Fibroblast of peridontal ligament (primary cell): ENCODE measurements at regions not wholly inside any gene's neighbourhood (a gene's known extent, or its start where the extent isn't known, plus 50 kb on each side); places are given as distances from the start of the nearest gene placed in this dataset.

Experiments used
- DNase-seq: peaks from one replicate; pipeline ENCODE4 v3.0.0-alpha.2; 2010; ENCODE audit errors: extremely low read depth

DNA sequence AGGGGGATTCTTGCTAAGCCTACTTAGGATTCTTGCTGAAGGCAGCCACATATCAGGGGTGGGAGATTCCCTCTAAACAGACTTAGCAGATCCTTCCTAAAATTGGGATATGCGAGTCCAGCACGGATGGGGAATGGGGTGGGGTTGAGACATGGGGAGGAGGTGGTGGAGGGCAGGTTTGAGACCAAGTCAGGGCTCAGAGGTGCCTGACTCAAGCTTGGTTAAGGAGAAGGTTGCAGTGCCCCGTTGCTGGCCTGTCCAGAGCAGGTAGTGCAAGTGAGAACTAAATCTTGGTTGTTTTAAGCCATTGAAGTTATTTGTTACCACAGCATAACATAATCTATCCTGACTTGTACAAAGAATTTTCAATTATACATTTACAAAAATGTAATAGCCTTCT lies 359.7 kb downstream of the AACS start:
- no peak for DNase-seq

DNA sequence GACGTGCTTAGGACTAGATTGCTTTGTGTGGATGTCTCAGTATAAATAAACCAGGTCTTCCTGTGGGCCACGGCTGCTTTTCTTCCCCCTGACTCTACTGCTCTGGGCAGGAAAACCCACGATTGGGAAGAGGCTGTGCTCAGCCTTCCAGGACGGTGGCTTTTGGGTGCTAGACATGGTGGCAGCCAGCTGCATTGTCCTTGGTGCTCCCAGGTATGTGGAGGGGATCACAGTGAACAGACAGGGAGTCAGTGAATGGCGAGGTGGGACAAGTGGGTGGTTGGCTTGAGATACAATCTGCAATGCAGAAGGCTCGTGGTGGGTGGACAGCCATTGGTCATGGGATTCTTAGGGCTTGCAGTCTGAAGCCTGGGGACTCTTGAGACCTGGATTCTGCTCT lies 366.3 kb downstream of the AACS start:
- DNase-seq: no peak

DNA sequence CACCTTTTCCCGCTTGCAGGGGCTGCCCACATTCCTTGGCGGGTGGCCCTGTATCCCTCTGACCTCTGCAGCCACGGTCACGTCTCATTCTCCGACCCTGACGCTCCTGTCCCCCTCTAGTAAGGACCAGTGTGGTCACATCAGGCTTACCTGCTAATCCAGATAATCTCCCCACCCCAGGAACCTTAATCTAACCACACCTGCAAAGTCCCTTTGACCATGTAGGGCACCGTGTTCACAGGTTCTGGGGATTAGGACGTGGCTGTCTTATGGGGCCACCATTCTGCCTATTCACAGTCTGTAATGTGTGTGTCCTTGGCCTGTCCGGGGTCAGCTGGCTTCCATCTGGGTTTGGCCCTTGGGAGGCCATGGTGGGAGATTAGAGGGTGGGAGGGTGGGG lies 368.9 kb downstream of the AACS start:
- DNase-seq: no peak

DNA sequence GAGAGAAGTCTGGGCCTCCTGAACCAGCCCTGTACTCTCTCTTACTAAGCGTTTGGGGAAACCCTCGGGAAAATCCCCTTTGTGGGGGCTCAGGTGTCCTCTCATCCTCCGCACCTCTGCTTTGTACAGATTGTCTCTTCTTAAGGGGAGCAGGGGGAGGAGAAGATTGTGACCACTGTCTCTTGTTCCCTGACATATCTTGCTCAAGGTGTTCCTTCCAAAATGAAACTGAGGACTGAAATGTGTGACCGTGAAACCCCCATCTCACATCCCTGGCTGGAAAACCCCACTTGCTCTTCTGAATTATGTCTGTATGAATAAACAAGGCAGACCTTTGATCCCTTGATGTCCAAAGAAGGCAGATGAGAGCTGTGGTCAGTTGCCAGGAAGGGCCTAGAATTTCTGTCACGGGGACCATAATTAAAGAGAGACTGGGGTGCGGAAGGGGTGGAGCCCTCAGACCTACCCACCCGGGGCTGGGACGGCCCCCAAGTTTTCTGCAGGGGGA lies 369.8 kb downstream of the AACS start:
- DNase-seq: no peak

DNA sequence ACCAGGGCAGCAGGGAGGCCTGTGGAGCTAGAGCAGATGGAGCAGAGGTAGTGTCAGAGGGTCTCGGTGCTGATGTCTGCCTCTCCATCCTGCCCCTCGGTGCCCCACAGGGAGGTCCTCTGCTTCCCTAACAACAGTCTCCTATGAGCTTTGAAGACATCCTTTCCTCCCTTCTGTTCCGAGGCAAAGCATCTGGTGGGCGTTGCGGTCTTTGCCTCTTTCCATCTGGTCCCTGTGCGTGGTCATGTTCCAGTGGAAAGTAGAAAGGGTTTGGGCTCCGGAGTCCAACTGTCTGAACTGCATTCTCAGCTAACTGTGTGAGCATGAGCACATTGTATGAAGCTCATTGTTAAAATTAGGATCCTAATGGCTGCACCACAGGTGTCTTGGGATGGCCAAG lies 370.6 kb downstream of the AACS start:
- DNase-seq: no peak

DNA sequence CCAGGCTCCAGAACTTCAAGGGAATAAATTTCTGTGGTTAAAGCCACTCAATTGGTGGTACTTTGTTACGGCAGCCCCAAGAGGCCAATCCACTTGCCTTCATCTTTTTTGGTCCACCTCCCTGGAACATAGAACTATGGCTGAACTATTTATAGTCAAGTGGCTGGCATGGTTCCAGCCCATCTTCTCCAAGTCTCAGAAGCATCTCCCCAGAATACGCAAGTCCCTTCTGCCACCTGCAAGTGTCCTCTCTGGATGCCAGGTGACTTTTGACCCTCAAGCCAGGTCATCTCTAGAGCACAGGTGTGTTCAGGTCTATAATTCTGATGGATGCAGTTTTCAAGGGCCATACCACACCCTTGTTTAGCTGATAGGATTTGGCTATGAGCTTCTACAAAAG lies 371.5 kb downstream of the AACS start:
- DNase-seq: no peak

DNA sequence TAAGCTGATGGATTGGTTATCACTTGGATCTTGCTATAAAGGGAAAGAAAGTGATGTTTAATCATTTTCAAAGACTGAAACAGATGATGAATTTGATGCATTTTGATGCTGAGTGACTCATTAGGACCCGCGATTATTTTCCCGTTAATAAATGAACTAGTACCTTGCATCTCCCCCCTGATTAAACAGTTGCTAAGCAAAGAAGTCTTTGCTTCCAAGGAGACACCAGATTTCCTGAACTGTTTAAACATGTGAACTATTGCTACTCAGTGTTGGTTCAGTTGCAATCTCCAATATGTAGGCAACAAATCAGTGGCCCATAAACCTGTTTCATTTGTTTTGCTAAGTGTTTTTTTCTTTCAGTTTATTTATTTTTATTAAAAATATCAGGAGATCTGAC lies 375.2 kb downstream of the AACS start:
- no peak for DNase-seq

DNA sequence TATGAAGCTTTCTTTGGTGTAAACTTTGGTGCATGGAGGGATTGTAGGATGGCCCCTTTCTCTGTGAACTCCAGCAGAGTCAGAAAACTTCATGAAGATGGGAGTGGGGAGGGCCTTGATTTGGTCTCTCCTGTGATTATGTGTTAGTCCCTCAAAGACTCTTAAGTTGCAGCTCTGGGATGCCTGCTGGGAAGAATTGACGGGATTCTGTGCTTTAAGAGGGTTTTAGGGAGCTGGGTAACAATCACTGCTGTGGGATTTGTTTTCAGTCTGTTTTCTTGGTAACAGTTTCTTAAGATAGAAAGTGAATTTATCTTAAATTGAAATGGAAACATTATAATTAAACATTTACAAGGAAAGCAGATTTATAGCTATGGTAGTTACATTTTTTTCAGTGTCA lies 378.1 kb downstream of the AACS start:
- no peak for DNase-seq

GRCh38 chr12:125451408-125451807 lies 386.2 kb downstream of the AACS start:
- no peak for DNase-seq

GRCh38 chr12:125453751-125454150 lies 388.5 kb downstream of the AACS start:
- no peak for DNase-seq

DNA sequence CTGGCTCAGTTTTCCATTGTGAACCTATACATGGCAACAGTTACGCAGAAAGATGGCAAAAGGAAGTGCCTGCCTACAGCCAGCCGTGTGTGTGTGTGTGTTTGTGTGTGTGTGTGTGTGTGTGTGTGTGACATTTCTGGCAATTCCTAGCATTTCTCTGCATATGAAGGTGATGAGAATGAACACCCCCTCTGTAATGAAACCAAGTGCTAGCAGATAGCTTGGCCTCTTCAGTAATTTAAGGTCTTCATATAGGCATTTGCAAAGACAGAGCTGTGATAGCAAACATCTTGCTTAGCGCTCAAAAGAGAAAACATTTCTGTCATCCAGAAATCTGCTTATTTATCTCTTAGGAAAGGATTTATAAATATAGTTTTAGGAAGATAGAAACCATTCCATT lies 389.1 kb downstream of the AACS start:
- no peak for DNase-seq

DNA sequence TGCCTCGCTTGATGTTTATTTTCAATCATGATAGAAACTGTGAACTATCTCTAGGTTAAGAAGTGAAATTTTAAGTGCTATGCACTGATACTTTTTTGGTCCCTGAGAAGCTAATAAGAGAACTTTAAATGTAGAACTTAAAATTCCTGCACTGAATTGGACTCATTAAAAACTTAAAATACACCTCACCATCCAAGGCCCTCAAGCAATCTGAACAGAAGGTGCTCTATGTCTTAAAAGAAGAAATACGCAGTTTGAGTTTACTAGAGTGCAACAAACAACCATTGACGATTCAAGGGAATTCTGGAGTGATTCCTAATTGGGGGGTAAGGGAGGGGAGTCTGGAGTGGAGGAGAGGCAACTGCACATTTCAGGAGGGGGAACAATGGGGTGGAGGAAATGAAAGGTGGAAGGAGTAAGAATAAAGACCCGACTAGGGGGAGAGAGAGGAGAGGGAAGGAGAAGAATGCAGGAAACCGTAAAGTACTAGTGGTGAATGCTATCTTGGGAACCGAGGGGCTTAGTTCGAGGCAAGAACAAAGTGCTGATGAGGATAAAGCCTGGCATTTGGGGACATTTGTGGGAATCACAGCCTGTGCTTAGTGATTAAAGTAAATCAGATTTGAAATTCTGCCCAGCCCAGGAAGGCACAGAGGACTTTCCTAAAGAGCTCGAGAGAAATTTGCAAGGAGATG lies 389.7 kb downstream of the AACS start:
- no peak for DNase-seq

DNA sequence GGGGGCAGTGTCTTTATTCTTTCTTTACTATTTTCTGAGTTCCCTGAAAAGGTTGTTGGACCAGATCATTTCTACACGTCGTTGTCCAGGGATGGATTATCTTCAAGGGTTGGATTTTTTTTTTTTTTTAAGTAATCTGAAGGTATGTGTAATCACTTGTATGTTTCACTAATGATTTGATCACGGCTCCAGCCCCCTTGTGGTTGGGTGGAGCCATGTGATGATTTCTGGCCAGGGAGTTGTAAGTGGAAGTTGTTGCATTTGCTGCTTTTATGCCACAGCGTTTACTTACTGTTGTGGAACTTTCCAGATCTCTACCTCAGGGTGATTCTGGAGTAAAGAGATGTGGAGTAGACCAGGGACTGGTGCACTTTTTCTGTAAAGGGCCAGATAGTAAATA lies 390.3 kb downstream of the AACS start:
- no peak for DNase-seq

- no peak for DNase-seq
These were observed 393.5 kb downstream of the AACS start for GRCh38 chr12:125458552-125459268.

GRCh38 chr12:125461831-125462230 lies 396.6 kb downstream of the AACS start:
- no peak for DNase-seq

DNA sequence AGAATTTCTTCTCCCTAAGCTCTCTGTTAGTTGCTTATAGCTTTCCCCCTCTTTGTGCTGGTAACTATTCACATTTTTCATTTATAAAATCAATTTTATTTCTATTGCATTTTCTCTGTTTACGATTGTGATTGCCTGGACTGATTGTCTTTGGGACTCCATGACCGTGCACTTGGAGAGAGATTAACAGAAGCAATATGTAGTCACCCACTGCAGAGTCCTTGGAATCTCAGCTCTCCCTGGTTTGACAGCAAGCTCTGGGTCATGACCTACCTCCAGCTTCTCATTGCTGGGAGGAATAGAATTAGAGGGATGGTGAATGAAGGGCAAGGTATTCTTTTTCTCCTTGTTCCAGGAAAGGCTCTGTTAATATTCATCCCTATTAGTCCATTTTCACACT lies 398.2 kb downstream of the AACS start:
- DNase-seq: no peak

- peak; percentile 10 for DNase-seq
These were observed 402.1 kb downstream of the AACS start for GRCh38 chr12:125467363-125467762.

GRCh38 chr12:125469683-125470082 lies 404.4 kb downstream of the AACS start:
- DNase-seq: no peak

DNA sequence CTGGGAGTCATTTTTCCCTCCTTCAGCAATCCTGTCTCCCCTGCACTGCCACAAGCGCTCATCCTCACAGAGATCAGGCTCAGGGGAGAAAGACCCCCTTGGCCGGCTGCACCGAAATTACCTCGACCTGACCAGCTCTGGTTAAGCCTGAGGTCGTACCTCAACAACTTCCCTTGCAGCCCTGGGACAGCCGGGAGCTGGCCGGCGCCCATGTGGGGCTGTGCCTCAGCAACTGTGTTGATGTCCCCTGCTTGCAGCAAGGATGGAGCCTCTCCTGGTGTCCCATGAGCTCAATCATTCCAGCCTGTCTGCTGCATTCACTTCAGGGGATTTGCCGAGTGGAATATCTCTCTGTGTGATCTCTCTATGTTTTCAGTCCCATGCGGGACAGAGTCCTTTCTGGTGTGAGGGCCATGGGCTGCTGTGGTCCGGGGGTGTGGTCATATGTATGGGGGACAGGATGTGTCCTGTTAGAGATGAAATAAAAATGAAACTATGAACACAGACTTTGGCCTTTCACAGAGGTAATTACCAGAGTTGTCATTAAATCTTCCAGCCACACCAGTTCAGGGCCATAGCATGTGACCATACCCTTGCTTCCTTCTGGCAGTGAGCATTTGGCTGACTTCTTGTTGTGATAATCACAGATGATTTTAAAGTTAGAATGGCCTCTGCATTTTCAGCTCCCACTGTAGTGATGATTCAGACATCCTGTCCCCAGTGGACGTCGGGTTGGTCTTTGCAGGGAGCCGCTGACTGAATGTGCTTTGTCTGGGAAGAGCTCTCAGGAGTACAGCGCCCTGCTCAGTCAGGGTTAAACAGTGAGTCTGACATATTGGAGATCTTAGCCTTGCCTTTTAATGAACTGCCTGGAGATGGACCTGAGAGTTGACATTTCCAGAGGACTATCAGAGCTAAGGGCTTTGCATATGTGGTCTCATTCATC lies 405.9 kb downstream of the AACS start:
- DNase-seq: peak; percentile 19

- no peak for DNase-seq
These were observed 408.3 kb downstream of the AACS start for GRCh38 chr12:125473501-125473900.

GRCh38 chr12:125487336-125487735 lies 422.1 kb downstream of the AACS start:
- no peak for DNase-seq

DNA sequence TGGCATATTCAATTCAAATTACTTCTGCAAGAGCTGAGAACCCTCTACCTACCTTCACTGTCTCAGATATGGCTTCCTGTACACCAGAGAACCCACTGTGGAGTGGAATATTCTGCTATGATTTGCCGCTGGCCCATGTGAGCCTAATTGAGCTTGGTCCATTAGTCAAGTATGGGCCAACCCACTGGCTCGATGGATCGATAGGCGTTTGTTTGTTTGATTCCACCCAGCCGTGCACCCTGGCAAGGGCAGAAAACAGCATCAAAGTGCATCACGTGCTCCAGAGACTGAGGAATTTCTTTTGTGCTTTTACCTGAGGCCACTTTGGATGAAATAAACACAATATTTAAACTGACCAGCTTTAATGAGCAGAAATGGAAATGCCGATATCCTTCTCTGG lies 426.3 kb downstream of the AACS start:
- no peak for DNase-seq
